Tibial nerve (tissue), 4 donors: ENCODE measurements at regions not wholly inside any gene's neighbourhood (a gene's known extent, or its start where the extent isn't known, plus 50 kb on each side); places are given as distances from the start of the nearest gene placed in this dataset.

Experiments
- DNase-seq, 2 donors: peaks; one replicate each; pipeline ENCODE4 v3.0.0-alpha.2; 2019; ENCODE audit warnings: low spot score in 2 of 2
- H3K27ac ChIP-seq, 4 donors: fragments of 200-600 bp; sonication (generic) in 3 of 4; one replicate each; pipeline ENCODE4 v1.5.1; 2017 to 2019; ENCODE audit warnings: mild to moderate bottlenecking in 1 of 4
- H3K27me3 ChIP-seq, 2 donors: fragments of 200-600 bp; sonication (generic) in 1 of 2; one replicate each; pipeline versions ENCODE4 v1.5.1 to v1.6.0; 2017 to 2019
- H3K36me3 ChIP-seq, 3 donors: fragments of 200-600 bp; sonication (generic); one replicate each; pipeline ENCODE4 v1.5.1; 2018 to 2019
- H3K4me1 ChIP-seq, 4 donors: fragments of 200-600 bp; sonication (generic) in 3 of 4; one replicate each; pipeline ENCODE4 v1.5.1; 2017 to 2019
- H3K4me3 ChIP-seq, 4 donors: fragments of 200-600 bp; sonication (generic) in 3 of 4; one replicate each; pipeline ENCODE4 v1.5.1; 2017 to 2019; ENCODE audit warnings: mild to moderate bottlenecking in 1 of 4, moderate library complexity in 1 of 4
- H3K9me3 ChIP-seq, 4 donors: fragments of 200-600 bp; sonication (generic) in 3 of 4; one replicate each; pipeline ENCODE4 v1.5.1; 2017 to 2019
- EP300 ChIP-seq, 2 donors: sonication (generic); formaldehyde crosslinking; IDR thresholded peaks; one replicate each; pipeline ENCODE4 v1.6.1; 2017; ENCODE audit warnings: antibody characterized with exemption in 2 of 2, mild to moderate bottlenecking in 1 of 2
- POLR2A ChIP-seq, 2 donors: fragments of 450-650 bp; IDR thresholded peaks; one replicate each; pipeline ENCODE4 v1.6.1; 2017; ENCODE audit warnings: antibody characterized with exemption in 2 of 2, mild to moderate bottlenecking in 2 of 2, moderate library complexity in 2 of 2
- WGBS, 2 donors: methylation state at CpG; one replicate each; pipeline ENCODE4 v1.1.5; 2018; 5-methylcytosine and 5-hydroxymethylcytosine counted together
- TF ChIP-seq, protein P1 (sequence below), 5 experiments: fragments of 200-600 bp in 3 of 5; fragments of 450-650 bp in 2 of 5; sonication (generic) in 3 of 5; IDR thresholded peaks; one replicate each; pipeline ENCODE4 v1.5.1; 2016 to 2019; ENCODE audit warnings: antibody characterized with exemption in 5 of 5, mild to moderate bottlenecking in 3 of 5, moderate library complexity in 2 of 5

DNA sequence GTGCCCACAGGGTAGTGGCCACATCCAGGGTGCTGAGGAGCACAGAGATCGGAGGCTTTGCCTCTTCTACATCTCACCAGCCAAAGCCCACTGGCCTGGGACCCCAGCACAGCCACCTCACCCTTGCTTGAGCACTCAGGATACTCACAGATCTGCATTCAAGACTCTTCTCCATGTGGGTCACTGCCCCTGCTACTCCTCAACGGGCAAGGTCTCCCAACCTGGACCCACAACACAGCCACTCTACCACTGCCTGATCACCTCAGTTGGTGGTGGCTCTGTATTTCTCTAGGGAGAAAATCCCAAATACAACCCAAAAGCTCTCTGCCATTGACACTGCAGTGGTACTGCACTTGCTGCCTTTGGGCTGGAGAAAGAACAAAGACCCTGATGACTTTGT is 190.3 kb upstream of the KLHL4 start:
- DNase-seq = no peak
- 56% methylated on average over 2 of the region's 2 CpGs; no CpG with 5 or more reads in 1 of the 2 donors for WGBS, 2 donors

DNA sequence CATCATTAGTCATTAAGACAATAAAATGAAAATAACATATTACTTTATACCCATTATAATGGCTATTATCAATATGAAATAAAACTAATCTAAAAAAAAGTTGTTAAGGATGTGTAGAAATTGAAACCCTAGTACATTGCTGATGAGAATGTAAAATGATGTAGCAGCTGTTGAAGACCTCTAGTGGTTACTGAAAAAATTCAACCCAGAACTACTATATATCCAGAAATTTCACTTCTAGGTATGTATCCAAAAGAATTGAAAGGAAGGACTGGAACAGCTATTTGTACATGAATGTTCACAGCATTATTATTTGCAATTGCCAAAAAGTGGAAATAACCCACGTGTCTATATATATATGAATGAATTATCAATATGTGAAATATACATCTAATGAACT is 180.3 kb upstream of the KLHL4 start:
- Histone ChIP-seq H3K27ac (no peak overlapping the region), H3K27me3 (peaks cover 0 to 10% of the 10 kb centered on the region in 2 donors), H3K36me3 (no peaks in the 10 kb centered on the region), H3K9me3 (no peaks in the 10 kb centered on the region), H3K4me3 (no peak overlapping the region), H3K4me1 (no peaks in the 10 kb centered on the region)
- 36 to 82% methylated on average over 1 of the region's 1 CpG for WGBS, 2 donors
- TF ChIP-seq, protein P1, sequence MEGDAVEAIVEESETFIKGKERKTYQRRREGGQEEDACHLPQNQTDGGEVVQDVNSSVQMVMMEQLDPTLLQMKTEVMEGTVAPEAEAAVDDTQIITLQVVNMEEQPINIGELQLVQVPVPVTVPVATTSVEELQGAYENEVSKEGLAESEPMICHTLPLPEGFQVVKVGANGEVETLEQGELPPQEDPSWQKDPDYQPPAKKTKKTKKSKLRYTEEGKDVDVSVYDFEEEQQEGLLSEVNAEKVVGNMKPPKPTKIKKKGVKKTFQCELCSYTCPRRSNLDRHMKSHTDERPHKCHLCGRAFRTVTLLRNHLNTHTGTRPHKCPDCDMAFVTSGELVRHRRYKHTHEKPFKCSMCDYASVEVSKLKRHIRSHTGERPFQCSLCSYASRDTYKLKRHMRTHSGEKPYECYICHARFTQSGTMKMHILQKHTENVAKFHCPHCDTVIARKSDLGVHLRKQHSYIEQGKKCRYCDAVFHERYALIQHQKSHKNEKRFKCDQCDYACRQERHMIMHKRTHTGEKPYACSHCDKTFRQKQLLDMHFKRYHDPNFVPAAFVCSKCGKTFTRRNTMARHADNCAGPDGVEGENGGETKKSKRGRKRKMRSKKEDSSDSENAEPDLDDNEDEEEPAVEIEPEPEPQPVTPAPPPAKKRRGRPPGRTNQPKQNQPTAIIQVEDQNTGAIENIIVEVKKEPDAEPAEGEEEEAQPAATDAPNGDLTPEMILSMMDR (IDR thresholded peaks at IDR 0.05) = no peak
- TF ChIP-seq EP300 (IDR thresholded peaks at IDR 0.05) (no peak), POLR2A (IDR thresholded peaks at IDR 0.05) (no peak)
- DNase-seq = no peak

More for the DNA sequence above, 190.3 kb upstream of the KLHL4 start:
- H3K36me3 ChIP-seq = no peaks in the 10 kb centered on the region
- no peaks in the 10 kb centered on the region for H3K4me1 ChIP-seq
- TF ChIP-seq POLR2A (IDR thresholded peaks at IDR 0.05) (no peak), EP300 (IDR thresholded peaks at IDR 0.05) (no peak)
- TF ChIP-seq, protein P1 (IDR thresholded peaks at IDR 0.05) = no peak
- peaks cover 0 to 3% (median 0%) of the 10 kb centered on the region in 4 donors for H3K9me3 ChIP-seq
- H3K27ac ChIP-seq = no peak overlapping the region
- H3K4me3 ChIP-seq = no peak overlapping the region
- H3K27me3 ChIP-seq = no peaks in the 10 kb centered on the region

DNA sequence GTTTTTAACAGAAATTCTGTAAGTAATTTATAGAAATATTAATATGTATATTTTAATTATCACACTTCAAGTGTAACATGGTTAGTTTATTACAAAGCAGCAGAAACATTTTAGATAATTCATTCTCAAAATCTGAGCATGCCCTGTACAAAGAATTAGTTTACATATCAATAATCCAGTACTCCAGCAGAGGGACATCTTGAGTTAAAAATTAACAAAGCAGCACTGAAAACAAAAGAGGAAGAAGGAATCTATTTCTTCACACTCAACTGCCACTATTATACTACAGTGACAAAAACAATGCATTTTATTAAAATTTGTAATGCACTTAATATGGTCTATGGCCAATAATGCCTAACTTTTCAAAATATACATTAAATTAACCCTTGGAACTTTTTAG is 179.1 kb upstream of the KLHL4 start:
- H3K4me1 ChIP-seq = no peaks in the 10 kb centered on the region
- no peak overlapping the region for H3K27ac ChIP-seq
- H3K27me3 ChIP-seq = peaks cover 0 to 15% of the 10 kb centered on the region in 2 donors
- DNase-seq = no peak
- H3K36me3 ChIP-seq = no peaks in the 10 kb centered on the region
- TF ChIP-seq, protein P1 (IDR thresholded peaks at IDR 0.05) = peak in 2 of 5 experiments; percentile 15 to 24
- no peak for TF ChIP-seq POLR2A (IDR thresholded peaks at IDR 0.05)
- TF ChIP-seq EP300 (IDR thresholded peaks at IDR 0.05) = no peak
- H3K4me3 ChIP-seq = no peak overlapping the region
- H3K9me3 ChIP-seq = no peaks in the 10 kb centered on the region

DNA sequence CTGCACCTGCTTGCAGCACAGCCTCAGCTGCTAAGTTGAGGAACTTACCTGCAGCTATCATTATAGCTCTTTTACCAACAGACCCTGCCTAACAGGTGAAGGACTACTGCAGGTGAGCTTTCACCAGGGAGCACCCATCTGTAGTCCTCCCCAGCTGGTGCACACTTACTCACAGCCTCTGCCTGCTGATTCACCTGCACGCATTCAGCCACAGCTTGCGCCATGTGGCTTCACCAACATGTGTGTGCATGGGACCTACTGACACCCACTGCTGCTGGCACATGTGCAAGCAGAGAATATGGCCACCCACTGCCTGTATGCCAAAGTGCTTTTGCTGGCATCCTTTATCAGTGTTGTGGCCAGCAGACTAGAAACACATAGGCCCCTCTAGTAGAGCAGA is 146.7 kb upstream of the KLHL4 start:
- no peaks in the 10 kb centered on the region for H3K4me1 ChIP-seq
- H3K27ac ChIP-seq = no peak overlapping the region
- no peak overlapping the region for H3K4me3 ChIP-seq
- TF ChIP-seq EP300 (IDR thresholded peaks at IDR 0.05) (no peak), POLR2A (IDR thresholded peaks at IDR 0.05) (no peak)
- TF ChIP-seq, protein P1 (IDR thresholded peaks at IDR 0.05) = no peak
- no peaks in the 10 kb centered on the region for H3K9me3 ChIP-seq
- 82% methylated on average over 2 of the region's 2 CpGs; no CpG with 5 or more reads in 1 of the 2 donors for WGBS, 2 donors
- no peaks in the 10 kb centered on the region for H3K36me3 ChIP-seq
- DNase-seq = no peak
- H3K27me3 ChIP-seq = peaks cover 0 to 8% of the 10 kb centered on the region in 2 donors

DNA sequence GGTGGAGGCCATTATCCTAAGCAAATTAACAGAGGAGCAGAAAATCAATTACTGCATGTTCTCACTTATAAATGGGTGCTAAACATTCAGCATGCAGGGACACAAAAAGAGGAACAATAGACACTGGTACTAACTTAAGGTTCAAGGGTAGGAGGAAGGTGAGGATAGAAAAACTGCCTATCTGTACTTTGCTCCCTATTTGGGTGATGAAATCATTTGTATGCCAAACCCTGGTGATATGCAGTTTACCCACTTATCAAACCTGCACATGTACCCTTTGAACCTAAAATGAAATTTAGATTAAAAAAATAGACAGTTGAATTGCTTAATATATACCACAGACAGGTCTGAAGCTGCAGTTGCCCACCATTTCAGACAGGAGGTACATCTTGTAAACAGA is 143.3 kb upstream of the KLHL4 start:
- no peaks in the 10 kb centered on the region for H3K9me3 ChIP-seq
- TF ChIP-seq, protein P1 (IDR thresholded peaks at IDR 0.05) = no peak
- TF ChIP-seq EP300 (IDR thresholded peaks at IDR 0.05) (no peak), POLR2A (IDR thresholded peaks at IDR 0.05) (no peak)
- H3K27me3 ChIP-seq = no peaks in the 10 kb centered on the region
- H3K4me1 ChIP-seq = no peaks in the 10 kb centered on the region
- H3K27ac ChIP-seq = no peak overlapping the region
- H3K36me3 ChIP-seq = no peaks in the 10 kb centered on the region
- DNase-seq = no peak
- H3K4me3 ChIP-seq = no peak overlapping the region
